ENCODE measurements at regions not wholly inside any gene's neighbourhood (a gene's known extent, or its start where the extent isn't known, plus 50 kb on each side); places are given as distances from the start of the nearest gene placed in this dataset.

GRCh38 chr5:91219091-91219802 lies 163.9 kb downstream of the ARRDC3 start (continued):
- TF ChIP-seq, protein P1, sequence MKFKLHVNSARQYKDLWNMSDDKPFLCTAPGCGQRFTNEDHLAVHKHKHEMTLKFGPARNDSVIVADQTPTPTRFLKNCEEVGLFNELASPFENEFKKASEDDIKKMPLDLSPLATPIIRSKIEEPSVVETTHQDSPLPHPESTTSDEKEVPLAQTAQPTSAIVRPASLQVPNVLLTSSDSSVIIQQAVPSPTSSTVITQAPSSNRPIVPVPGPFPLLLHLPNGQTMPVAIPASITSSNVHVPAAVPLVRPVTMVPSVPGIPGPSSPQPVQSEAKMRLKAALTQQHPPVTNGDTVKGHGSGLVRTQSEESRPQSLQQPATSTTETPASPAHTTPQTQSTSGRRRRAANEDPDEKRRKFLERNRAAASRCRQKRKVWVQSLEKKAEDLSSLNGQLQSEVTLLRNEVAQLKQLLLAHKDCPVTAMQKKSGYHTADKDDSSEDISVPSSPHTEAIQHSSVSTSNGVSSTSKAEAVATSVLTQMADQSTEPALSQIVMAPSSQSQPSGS (IDR thresholded peaks at IDR 0.05; ENCODE audit: low read length): no peak
- no peak for TF ChIP-seq JUN (IDR thresholded peaks at IDR 0.05; ENCODE audit: low read depth, low read length)

Data from H1 (cell line).